Osteoblast (primary cell): ENCODE measurements at regions not wholly inside any gene's neighbourhood (a gene's known extent, or its start where the extent isn't known, plus 50 kb on each side); places are given as distances from the start of the nearest gene placed in this dataset.
A peak's percentile ranks its signal among the peaks of the same experiment; 100 is the strongest.
"Not testable (repeated sequence)": the region's sequence is repeated elsewhere in the genome, so short reads cannot be mapped to it uniquely, and the experiment has no call there.

Source experiments
- DNase-seq: peaks from one replicate; pipeline ENCODE4 v3.0.0; 2011; ENCODE audit warnings: low spot score, mixed read lengths; ENCODE audit not compliant: insufficient read length; ENCODE audit errors: missing footprints
- H2AFZ ChIP-seq: 2 replicates; pipeline ENCODE4 v1.6.0; 2011; ENCODE audit warnings: mild to moderate bottlenecking, low read length
- H3K27ac ChIP-seq: 2 replicates; pipeline ENCODE4 v1.5.1; 2011; ENCODE audit warnings: mild to moderate bottlenecking, low read depth, low read length, moderate library complexity
- H3K27me3 ChIP-seq: 2 replicates; pipeline ENCODE4 v1.6.0; 2012; ENCODE audit warnings: mild to moderate bottlenecking, control low read depth, inconsistent platforms, low read length, moderate library complexity; ENCODE audit not compliant: insufficient read depth
- H3K36me3 ChIP-seq: 2 replicates; pipeline ENCODE4 v1.5.1; 2011; ENCODE audit warnings: mild to moderate bottlenecking, low read length, control low read depth, moderate library complexity; ENCODE audit not compliant: insufficient read depth
- H3K4me1 ChIP-seq: 2 replicates; pipeline ENCODE4 v1.5.1; 2011; ENCODE audit warnings: mild to moderate bottlenecking, low read length, control low read depth, moderate library complexity; ENCODE audit not compliant: insufficient read depth
- H3K4me2 ChIP-seq: 2 replicates; pipeline ENCODE4 v1.6.0; 2011; ENCODE audit warnings: mild to moderate bottlenecking, low read length; ENCODE audit not compliant: insufficient read depth
- H3K4me3 ChIP-seq: fragments of 200-600 bp; sonication (generic); 3 replicates; pipeline ENCODE4 v1.5.1; 2012; ENCODE audit warnings: mild to moderate bottlenecking, low read length, inconsistent platforms; ENCODE audit not compliant: insufficient read depth
- H3K79me2 ChIP-seq: 2 replicates; pipeline ENCODE4 v1.6.0; 2012; ENCODE audit warnings: mild to moderate bottlenecking, low read length, control low read depth, inconsistent platforms; ENCODE audit not compliant: insufficient read depth
- H3K9me3 ChIP-seq: 2 replicates; pipeline ENCODE4 v1.5.1; 2011; ENCODE audit warnings: low read depth, low read length, control low read depth
- H4K20me1 ChIP-seq: 2 replicates; pipeline ENCODE4 v1.6.0; 2012; ENCODE audit warnings: mild to moderate bottlenecking, low read length, control low read depth; ENCODE audit not compliant: insufficient read depth
- TF ChIP-seq, protein P1 (sequence below): IDR thresholded peaks from 2 replicates; pipeline ENCODE4 v1.5.1; 2011; ENCODE audit warnings: mild to moderate bottlenecking, low read depth, low read length, moderate library complexity; ENCODE audit errors: extremely low read depth

DNA sequence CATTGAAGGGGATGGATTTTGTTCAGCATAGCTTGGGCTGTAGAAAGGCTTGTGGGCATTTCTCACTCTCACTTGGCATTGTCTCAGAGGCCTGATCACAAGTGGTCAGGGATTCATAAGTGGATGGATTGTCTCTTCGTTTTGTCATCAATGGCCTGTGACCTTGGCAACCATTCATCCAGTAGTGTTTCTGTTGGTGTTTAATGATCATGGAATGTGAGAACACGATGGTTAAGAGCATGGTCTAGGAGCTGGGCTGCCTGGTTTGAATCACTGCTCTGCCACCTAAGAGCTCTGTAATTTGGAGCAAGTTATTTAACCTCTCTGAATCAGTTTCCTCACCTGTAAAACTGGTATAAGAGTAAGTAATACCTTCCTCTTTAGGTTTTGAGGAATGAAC is 430.1 kb upstream of the MEF2C start:
- H3K27me3 ChIP-seq: no peaks in the 10 kb centered on the region
- no peaks in the 10 kb centered on the region for H3K9me3 ChIP-seq
- H3K79me2 ChIP-seq: no peaks in the 10 kb centered on the region
- H3K27ac ChIP-seq: peak overlapping the region; percentile 72
- peaks cover 32% of the 10 kb centered on the region for H3K4me1 ChIP-seq
- no peak overlapping the region for H3K4me2 ChIP-seq
- no peak for DNase-seq
- TF ChIP-seq, protein P1, sequence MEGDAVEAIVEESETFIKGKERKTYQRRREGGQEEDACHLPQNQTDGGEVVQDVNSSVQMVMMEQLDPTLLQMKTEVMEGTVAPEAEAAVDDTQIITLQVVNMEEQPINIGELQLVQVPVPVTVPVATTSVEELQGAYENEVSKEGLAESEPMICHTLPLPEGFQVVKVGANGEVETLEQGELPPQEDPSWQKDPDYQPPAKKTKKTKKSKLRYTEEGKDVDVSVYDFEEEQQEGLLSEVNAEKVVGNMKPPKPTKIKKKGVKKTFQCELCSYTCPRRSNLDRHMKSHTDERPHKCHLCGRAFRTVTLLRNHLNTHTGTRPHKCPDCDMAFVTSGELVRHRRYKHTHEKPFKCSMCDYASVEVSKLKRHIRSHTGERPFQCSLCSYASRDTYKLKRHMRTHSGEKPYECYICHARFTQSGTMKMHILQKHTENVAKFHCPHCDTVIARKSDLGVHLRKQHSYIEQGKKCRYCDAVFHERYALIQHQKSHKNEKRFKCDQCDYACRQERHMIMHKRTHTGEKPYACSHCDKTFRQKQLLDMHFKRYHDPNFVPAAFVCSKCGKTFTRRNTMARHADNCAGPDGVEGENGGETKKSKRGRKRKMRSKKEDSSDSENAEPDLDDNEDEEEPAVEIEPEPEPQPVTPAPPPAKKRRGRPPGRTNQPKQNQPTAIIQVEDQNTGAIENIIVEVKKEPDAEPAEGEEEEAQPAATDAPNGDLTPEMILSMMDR: no peak
- no peaks in the 10 kb centered on the region for H3K36me3 ChIP-seq
- no peak overlapping the region for H3K4me3 ChIP-seq
- no peaks in the 10 kb centered on the region for H4K20me1 ChIP-seq
- no peak overlapping the region for H2AFZ ChIP-seq

- TF ChIP-seq, protein P1: no peak
- Histone ChIP-seq H3K27ac (no peak overlapping the region), H3K36me3 (no peaks in the 10 kb centered on the region), H3K9me3 (no peaks in the 10 kb centered on the region), H2AFZ (no peak overlapping the region), H3K79me2 (no peaks in the 10 kb centered on the region), H3K27me3 (no peaks in the 10 kb centered on the region), H3K4me1 (peaks cover 18% of the 10 kb centered on the region), H3K4me3 (no peak overlapping the region), H3K4me2 (no peak overlapping the region), H4K20me1 (no peaks in the 10 kb centered on the region)
- DNase-seq: no peak
Observed at GRCh38 chr5:89309268-89309667, 426.3 kb upstream of the MEF2C start.

DNA sequence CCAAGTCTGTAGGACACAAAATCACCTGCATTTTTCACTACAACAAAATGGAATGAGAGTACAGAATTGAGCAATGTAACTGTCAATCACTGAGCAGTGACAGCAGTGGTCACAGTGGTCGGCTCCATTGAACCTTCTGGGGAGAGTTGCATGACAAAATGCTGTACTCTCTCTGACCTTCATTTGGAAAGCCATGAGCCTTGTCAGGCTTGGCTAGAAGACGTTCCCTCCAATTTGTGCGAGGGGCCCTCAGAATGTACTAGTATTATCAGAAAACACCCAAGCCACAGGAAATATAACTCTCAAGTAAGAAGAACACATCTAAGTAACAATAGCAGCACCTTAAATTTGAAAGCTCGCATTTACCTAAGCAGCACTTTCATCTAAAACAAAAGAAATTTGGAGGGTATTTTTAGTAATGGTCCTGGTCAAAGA is 425.6 kb upstream of the MEF2C start:
- Histone ChIP-seq H3K4me1 (peaks cover 11% of the 10 kb centered on the region), H3K27ac (no peak overlapping the region), H3K4me2 (no peak overlapping the region), H3K9me3 (no peaks in the 10 kb centered on the region), H3K4me3 (no peak overlapping the region), H3K27me3 (no peaks in the 10 kb centered on the region), H3K79me2 (no peaks in the 10 kb centered on the region), H2AFZ (no peak overlapping the region), H4K20me1 (no peaks in the 10 kb centered on the region), H3K36me3 (no peaks in the 10 kb centered on the region)
- no peak for DNase-seq
- TF ChIP-seq, protein P1: no peak

- no peaks in the 10 kb centered on the region for H3K9me3 ChIP-seq
- TF ChIP-seq, protein P1: no peak
- no peak overlapping the region for H3K4me3 ChIP-seq
- H3K4me1 ChIP-seq: peaks cover 5% of the 10 kb centered on the region
- H2AFZ ChIP-seq: no peak overlapping the region
- H3K27ac ChIP-seq: no peak overlapping the region
- DNase-seq: no peak
- H3K79me2 ChIP-seq: no peaks in the 10 kb centered on the region
- H3K27me3 ChIP-seq: no peaks in the 10 kb centered on the region
- H3K36me3 ChIP-seq: no peaks in the 10 kb centered on the region
- H4K20me1 ChIP-seq: no peaks in the 10 kb centered on the region
- no peak overlapping the region for H3K4me2 ChIP-seq
Observed at GRCh38 chr5:89307972-89308371, 425.0 kb upstream of the MEF2C start.

- H3K27ac ChIP-seq, H3K27me3 ChIP-seq, H3K79me2 ChIP-seq, H3K9me3 ChIP-seq, H3K4me1 ChIP-seq, H4K20me1 ChIP-seq, H3K4me2 ChIP-seq, H3K36me3 ChIP-seq, H2AFZ ChIP-seq, DNase-seq, H3K4me3 ChIP-seq: not testable (repeated sequence)
Observed at GRCh38 chr5:89307141-89307540, 424.2 kb upstream of the MEF2C start.
